ENCODE measurements at regions not wholly inside any gene's neighbourhood (a gene's known extent, or its start where the extent isn't known, plus 50 kb on each side); places are given as distances from the start of the nearest gene placed in this dataset.
"Not testable (repeated sequence)": the region's sequence is repeated elsewhere in the genome, so short reads cannot be mapped to it uniquely, and the experiment has no call there.

- no peak for DNase-seq
These were observed 87.7 kb downstream of the IYD start for GRCh38 chr6:150456466-150456865.

GRCh38 chr6:150456902-150457643 lies 88.3 kb downstream of the IYD start:
- DNase-seq: no peak

- no peak for DNase-seq
These were observed 89.8 kb downstream of the IYD start for GRCh38 chr6:150458579-150458978.

GRCh38 chr6:150463852-150464251 lies 95.0 kb downstream of the IYD start:
- DNase-seq: no peak

GRCh38 chr6:150464966-150465365 lies 96.2 kb downstream of the IYD start:
- DNase-seq: no peak

DNA sequence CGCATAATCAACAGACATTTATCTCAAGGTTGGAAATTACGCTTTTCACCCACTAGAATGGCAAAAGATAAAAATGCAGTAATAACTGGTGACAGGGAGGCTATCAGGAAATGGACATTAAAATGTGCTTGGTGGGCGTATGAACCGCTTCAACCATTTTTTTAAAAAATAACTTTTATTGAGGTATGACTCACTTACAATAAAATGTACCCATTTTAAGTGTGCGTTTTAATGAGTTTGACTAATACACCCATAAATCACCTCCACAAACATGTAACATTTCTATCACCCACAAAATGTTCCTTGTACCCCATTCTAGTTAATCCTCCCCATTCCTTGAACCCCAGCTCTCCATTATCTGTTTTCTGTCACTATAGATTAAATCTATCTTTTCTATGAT lies 96.8 kb downstream of the IYD start:
- DNase-seq: no peak

- DNase-seq: no peak
These were observed 97.4 kb downstream of the IYD start for GRCh38 chr6:150466196-150466595.

- no peak for DNase-seq
These were observed 101.3 kb downstream of the IYD start for GRCh38 chr6:150470131-150470530.

DNA sequence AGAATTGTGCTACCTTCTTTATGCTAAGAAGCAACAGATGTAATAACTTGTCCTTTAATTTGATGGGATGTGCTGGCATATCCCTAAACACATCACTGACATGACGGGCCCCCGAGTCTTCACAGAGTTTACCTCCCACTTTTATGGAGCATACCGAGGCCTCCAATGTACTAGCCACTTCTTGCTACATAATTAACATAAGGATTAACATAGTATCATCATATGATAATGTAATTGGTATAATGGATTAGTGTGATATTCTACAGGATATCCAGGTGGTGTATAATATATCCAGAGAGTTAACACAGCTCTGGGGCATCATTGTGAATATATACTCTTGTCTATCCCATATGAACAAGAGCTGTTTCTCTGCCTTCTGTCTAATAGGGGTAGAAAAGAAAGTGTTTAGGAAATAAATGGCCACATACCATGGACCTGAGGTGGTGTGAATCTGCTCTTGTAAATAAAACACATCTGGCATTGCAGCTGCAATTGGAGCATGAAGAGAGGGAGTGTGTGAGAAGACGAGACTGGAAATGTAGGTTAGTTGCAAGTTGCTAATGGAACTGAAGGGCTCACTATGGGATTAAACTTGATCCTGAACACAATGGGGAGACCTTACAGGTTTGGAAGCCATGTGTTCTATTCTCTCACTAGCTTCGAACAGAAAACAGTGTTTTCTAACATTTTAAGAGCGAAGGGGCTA lies 102.3 kb downstream of the IYD start:
- DNase-seq: no peak

GRCh38 chr6:150478656-150479545 lies 110.1 kb downstream of the IYD start:
- no peak for DNase-seq

- DNase-seq: no peak
These were observed 114.1 kb downstream of the IYD start for GRCh38 chr6:150482883-150483409.

GRCh38 chr6:150485161-150485958 lies 114.3 kb upstream of the PLEKHG1 start:
- no peak for DNase-seq

DNA sequence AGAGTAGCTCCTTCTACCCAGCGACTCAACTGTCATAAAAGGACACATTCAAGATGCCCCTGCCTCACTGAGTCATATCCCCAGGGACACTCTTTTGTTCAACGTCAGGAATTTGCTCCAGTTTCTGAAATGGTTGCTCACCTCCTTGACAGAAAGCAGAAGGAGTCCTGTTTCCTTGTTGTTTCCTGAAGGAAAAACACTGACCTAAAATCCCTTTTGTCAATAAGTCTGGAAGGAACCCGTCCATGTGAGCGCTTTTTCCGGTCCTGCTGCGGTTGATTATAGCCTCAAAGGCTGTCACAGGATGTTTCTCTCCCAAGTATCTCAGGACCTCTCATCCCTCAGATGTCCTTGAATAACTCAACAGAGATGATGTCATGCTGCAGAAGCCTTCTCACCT lies 113.6 kb upstream of the PLEKHG1 start:
- no peak for DNase-seq

GRCh38 chr6:150490586-150490985 lies 109.1 kb upstream of the PLEKHG1 start:
- no peak for DNase-seq

GRCh38 chr6:150491131-150491810 lies 108.4 kb upstream of the PLEKHG1 start:
- DNase-seq: peak; percentile 32 to 34

GRCh38 chr6:150491811-150492172 lies 107.9 kb upstream of the PLEKHG1 start:
- DNase-seq: no peak

DNA sequence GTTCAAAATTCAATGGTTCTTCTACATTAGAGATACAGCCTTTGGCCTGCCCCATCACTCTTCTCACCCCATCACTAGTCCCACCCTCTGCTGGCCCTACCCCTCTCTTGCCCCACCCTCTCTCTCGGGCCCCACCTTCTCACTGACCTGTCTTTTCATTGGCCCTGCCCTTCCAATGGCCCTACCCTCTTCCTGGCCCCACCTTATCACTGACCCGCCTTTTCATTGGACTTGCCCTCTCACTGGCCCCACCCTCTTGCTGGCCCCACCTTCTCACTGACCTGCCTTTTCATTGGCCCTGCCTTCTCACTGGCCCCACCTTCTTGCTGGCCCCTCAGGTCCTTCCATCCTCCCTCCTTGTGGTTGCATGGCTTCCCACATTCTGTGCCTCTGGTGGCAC lies 107.2 kb upstream of the PLEKHG1 start:
- DNase-seq: no peak

- no peak for DNase-seq
These were observed 106.7 kb upstream of the PLEKHG1 start for GRCh38 chr6:150492941-150493340.

GRCh38 chr6:150493552-150493951 lies 106.1 kb upstream of the PLEKHG1 start:
- DNase-seq: not testable (repeated sequence)

- DNase-seq: no peak
These were observed 105.4 kb upstream of the PLEKHG1 start for GRCh38 chr6:150494241-150494640.

- DNase-seq: no peak
These were observed 104.6 kb upstream of the PLEKHG1 start for GRCh38 chr6:150495126-150495525.

- no peak for DNase-seq
These were observed 103.1 kb upstream of the PLEKHG1 start for GRCh38 chr6:150496629-150497028.
